Right atrium auricular region (tissue), 2 donors: ENCODE measurements at regions not wholly inside any gene's neighbourhood (a gene's known extent, or its start where the extent isn't known, plus 50 kb on each side); places are given as distances from the start of the nearest gene placed in this dataset.
"Not testable (repeated sequence)": the region's sequence is repeated elsewhere in the genome, so short reads cannot be mapped to it uniquely, and the experiment has no call there.

Experiments used
- DNase-seq: peaks from one replicate; pipeline ENCODE4 v3.0.0-alpha.2; 2019; ENCODE audit warnings: low spot score
- H3K27ac ChIP-seq, 2 donors: fragments of 200-600 bp; sonication (generic); 1 replicate in 1 of 2; 2 replicates in 1 of 2; pipeline ENCODE4 v1.5.1; 2016 to 2019
- H3K27me3 ChIP-seq, 2 donors: fragments of 200-600 bp; sonication (generic); one replicate each; pipeline versions ENCODE4 v1.5.1 to v1.6.0; 2017 to 2019
- H3K36me3 ChIP-seq: fragments of 200-600 bp; sonication (generic); one replicate; pipeline ENCODE4 v1.5.1; 2016
- H3K4me1 ChIP-seq, 2 donors: fragments of 200-600 bp; sonication (generic); one replicate each; pipeline versions ENCODE4 v1.5.1 to v1.6.0; 2017 to 2019
- H3K4me3 ChIP-seq, 2 donors: fragments of 200-600 bp; sonication (generic); 1 replicate in 1 of 2; 2 replicates in 1 of 2; pipeline ENCODE4 v1.5.1; 2017 to 2019; ENCODE audit warnings: mild to moderate bottlenecking in 1 of 2, moderate library complexity in 1 of 2
- H3K9me3 ChIP-seq, 2 donors: fragments of 200-600 bp; sonication (generic); one replicate each; pipeline ENCODE4 v1.5.1; 2019
- TF ChIP-seq, protein P1 (sequence below), 2 donors: fragments of 200-600 bp; sonication (generic); IDR thresholded peaks; one replicate each; pipeline ENCODE4 v1.5.1; 2019; ENCODE audit warnings: antibody characterized with exemption in 2 of 2

DNA sequence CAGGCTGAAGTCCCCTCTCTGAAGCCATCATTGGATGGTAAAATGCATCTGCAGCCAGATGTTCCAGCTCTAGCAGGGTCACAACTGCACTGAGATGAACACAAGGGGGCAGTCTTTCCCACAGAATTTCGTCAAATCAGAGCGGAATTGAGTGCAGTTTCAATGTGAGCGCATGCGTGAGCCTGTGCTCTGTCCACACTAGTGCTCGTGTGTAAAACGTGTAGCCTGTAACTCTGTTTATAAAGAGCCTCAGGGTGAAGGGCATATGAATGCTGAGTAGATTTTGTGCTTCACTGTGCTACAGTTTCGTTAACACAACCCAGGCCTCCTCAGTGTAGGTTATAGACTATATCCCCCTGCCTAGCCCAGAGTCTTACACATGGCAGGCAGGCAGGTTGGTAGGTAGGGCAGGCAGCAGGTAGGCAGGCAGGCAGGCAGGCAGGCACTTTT lies 92.7 kb upstream of the GOLGA6L4 start:
- no peaks in the 10 kb centered on the region for H3K4me1 ChIP-seq
- H3K27me3 ChIP-seq, result no peaks in the 10 kb centered on the region
- TF ChIP-seq, protein P1, sequence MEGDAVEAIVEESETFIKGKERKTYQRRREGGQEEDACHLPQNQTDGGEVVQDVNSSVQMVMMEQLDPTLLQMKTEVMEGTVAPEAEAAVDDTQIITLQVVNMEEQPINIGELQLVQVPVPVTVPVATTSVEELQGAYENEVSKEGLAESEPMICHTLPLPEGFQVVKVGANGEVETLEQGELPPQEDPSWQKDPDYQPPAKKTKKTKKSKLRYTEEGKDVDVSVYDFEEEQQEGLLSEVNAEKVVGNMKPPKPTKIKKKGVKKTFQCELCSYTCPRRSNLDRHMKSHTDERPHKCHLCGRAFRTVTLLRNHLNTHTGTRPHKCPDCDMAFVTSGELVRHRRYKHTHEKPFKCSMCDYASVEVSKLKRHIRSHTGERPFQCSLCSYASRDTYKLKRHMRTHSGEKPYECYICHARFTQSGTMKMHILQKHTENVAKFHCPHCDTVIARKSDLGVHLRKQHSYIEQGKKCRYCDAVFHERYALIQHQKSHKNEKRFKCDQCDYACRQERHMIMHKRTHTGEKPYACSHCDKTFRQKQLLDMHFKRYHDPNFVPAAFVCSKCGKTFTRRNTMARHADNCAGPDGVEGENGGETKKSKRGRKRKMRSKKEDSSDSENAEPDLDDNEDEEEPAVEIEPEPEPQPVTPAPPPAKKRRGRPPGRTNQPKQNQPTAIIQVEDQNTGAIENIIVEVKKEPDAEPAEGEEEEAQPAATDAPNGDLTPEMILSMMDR (IDR thresholded peaks at IDR 0.05), result peak; percentile 75 to 86
- H3K36me3 ChIP-seq, result no peaks in the 10 kb centered on the region
- no peak overlapping the region for H3K27ac ChIP-seq
- no peaks in the 10 kb centered on the region for H3K9me3 ChIP-seq
- H3K4me3 ChIP-seq, result no peak overlapping the region
- peak; percentile 81 for DNase-seq

DNA sequence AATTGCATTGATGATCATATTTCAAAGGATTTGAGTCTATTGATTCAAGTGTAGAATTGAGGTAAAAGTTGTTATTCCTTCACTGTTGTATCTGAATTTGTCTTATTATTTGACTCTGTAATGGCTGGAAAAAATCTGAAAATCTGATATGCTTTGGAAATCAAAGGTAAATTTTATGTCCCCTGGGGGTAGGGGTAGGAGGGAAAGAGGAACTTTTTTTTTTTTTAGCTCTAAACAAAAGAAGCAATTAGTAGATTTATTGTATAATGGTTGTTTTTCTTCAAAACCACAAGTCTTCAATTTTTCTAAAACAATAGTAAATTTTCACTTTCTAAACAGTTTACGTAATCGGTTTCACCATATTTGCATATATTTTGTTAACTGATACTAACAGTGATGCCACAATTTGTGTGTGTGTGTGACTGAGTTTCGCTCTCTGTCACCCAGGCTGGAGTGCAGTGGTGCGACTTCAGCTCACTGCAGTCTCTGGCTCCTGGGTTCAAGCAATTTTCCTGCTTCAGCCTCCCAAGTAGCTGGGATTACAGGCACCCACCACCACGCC lies 91.7 kb upstream of the GOLGA6L4 start:
- H3K4me3 ChIP-seq, result no peak overlapping the region
- H3K4me1 ChIP-seq, result no peaks in the 10 kb centered on the region
- no peak overlapping the region for H3K27ac ChIP-seq
- no peaks in the 10 kb centered on the region for H3K36me3 ChIP-seq
- TF ChIP-seq, protein P1 (IDR thresholded peaks at IDR 0.05), result no peak
- no peaks in the 10 kb centered on the region for H3K9me3 ChIP-seq
- no peak for DNase-seq
- H3K27me3 ChIP-seq, result no peaks in the 10 kb centered on the region

DNA sequence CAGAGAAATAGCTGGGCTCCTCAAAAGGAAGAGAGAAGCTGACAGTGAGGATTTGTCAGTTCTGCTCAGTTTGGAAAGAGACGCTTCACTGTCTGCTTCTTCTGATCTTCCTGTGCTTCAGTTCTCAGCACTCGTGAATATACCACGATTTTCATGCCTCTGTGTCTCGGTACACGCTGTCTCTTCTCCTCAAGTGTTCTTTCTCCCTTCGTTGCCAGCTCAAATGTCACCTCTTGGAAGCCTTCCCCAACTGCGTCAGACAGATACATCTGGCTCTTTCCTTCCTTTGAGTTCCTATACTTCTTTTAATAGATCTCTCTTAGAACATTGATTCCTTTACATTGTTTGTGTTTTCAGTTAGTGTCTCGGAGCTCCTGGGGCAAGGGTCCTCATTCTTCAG lies 90.6 kb upstream of the GOLGA6L4 start:
- not testable (repeated sequence) for H3K27me3 ChIP-seq, H3K27ac ChIP-seq, H3K4me3 ChIP-seq, H3K36me3 ChIP-seq, H3K9me3 ChIP-seq, H3K4me1 ChIP-seq, DNase-seq

DNA sequence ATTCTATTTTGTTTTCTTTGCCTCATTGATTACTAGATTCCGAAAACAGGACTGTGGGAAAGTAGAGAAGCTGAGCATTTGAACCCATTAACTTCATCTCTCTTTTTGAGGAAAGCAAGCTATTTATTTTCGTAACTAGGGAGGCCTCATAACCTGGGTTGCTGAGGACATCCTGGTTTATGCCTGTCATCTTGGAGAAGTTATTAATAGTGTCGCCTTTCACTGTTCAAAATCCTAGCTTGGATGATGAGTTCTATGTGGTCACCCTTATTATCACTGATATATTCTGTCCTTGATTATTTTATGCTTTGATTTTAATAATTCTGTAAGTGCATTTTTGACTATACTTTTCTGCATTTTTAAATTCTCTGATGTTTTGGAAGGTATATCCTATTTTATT lies 89.3 kb upstream of the GOLGA6L4 start:
- H3K4me3 ChIP-seq, H3K9me3 ChIP-seq, H3K36me3 ChIP-seq, H3K27me3 ChIP-seq, DNase-seq, H3K4me1 ChIP-seq, H3K27ac ChIP-seq: not testable (repeated sequence)

DNA sequence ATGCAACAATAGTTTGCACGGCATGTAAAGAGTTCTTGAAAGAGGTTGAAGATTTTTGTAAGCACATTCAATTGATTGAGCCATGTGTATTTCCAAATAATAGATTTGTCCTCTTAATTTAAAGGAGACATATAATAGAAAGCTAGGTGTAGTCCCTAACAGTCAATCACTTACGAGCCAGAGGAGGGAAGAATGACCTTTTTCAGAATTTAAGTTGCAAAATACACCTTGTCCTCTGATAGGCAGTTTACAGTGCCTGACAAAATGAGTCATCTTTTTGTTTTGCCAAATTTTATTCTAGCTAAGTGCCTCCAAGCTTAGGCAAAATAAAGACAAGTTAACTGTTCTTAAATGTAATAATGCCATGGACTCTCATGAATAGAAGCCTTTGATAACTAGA lies 88.3 kb upstream of the GOLGA6L4 start:
- H3K27ac ChIP-seq, H3K27me3 ChIP-seq, H3K36me3 ChIP-seq, H3K4me3 ChIP-seq, H3K9me3 ChIP-seq, H3K4me1 ChIP-seq, DNase-seq: not testable (repeated sequence)

DNA sequence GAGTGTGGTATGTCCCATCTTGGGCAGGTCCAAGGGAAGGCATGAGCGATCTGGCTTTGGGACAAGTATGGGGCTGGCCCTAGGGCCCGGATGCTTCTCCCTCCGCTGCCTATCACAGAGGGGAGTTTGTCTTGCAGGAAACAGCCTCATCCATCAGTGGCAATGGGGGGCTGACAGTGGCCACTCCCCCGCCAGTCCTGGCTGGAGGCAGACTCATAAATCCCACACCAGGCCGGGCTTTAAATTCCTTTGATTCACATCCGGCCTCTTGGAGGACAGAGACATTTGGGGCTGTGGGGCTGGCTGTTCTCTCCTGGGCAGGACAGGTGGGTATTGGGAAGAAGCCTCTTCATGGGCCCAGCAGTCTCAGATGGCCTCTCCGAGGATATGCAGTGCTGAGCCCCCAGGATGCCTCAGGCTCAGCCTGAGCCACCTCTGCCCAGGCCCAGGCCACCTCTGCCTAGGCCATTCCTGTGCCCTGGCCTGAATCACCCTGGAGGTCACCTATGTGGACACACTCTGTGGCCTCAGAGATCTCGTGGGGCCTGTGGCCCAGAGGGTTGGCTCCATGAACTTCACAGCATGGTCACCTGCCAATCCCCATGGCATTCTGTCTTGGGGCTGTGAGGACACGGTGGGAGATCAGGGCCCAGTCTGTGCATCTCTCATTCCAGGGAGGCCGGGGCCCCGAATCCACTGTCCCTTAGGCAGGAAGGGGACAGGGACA lies 84.2 kb upstream of the GOLGA6L4 start:
- TF ChIP-seq, protein P1 (IDR thresholded peaks at IDR 0.05), result no peak
- H3K4me1 ChIP-seq, result no peaks in the 10 kb centered on the region
- no peak for DNase-seq

DNA sequence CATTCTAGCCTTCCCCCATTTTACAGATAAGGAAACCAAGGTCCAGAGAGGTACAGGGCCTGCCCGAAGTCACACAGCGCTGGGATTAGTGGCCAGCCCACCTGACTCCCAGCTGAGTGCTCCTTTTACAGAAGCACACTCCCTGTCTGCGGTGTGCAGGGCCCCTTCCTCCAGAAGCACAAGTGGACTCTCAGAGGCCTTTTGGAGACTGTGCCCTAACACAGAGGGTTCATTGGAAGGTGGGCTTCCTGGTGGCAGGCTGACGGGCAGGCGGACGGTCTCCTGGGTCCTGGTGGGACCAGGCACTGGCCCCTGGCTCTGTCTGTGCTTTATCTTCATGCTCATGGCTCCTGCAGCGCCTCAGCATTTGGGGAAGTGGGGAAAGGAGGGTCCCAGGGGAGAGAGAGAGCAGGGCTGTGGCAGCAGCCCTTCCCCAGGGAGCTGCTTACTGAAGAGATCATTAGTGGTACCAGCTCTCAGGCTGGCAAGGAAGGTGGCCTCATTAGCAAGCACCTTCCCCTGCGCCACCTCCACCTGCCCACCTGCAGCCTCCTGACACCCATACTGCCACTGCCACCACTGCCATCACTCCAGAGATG lies 83.1 kb upstream of the GOLGA6L4 start:
- not testable (repeated sequence) for H3K4me3 ChIP-seq, H3K27ac ChIP-seq, H3K36me3 ChIP-seq, H3K9me3 ChIP-seq, H3K27me3 ChIP-seq, DNase-seq, H3K4me1 ChIP-seq

More for the DNA sequence above, 84.2 kb upstream of the GOLGA6L4 start:
- Histone ChIP-seq H3K4me3 (no peak overlapping the region), H3K36me3 (no peaks in the 10 kb centered on the region), H3K27ac (no peak overlapping the region), H3K27me3 (no peaks in the 10 kb centered on the region), H3K9me3 (no peaks in the 10 kb centered on the region)

DNA sequence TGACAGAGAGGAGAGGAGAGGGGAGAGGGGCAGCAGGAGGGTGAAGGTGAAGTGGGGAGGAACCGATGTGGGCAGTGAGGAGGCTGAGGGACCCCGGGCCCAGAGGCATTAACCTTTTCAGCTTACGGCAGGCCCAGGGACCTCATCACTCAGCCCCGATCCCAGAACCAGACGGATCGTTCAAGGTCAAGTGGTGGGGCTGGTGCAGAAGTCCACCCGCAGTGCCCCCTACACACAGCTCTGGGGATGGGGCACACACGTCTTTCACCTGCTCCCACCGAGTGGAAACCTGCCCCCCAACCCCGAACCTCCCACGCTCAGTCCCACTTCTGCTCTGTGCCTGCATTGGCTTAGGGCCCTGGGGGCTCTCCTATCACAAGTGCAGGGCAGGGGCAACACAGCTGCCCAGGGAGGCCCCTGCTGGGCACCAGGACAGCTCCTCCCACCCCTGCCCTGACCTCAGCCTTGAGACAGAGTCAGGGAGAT lies 81.9 kb upstream of the GOLGA6L4 start:
- not testable (repeated sequence) for H3K4me3 ChIP-seq, DNase-seq, H3K9me3 ChIP-seq, H3K4me1 ChIP-seq, H3K36me3 ChIP-seq, H3K27ac ChIP-seq, H3K27me3 ChIP-seq

DNA sequence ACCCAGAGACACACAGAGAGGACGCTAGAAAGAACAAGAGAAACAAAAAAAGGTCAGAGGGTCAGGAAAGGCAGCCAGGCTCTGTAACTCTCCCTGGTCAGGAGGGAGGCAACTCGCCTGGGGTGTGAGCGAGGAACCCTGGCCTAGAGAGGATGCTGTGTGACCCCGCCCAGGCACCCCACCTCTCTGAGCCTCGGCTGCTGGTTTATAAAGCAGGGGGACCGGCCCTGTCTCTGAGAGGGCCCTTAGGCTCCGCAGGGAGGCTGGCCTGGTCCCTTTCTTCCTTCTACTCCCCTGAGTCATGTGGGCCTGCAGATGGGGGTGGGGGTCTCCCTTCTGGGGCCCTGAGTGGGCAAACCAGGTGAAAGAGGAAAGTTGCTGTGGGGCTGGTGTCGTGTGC lies 81.3 kb upstream of the GOLGA6L4 start:
- not testable (repeated sequence) for H3K27me3 ChIP-seq, H3K36me3 ChIP-seq, H3K27ac ChIP-seq, H3K4me1 ChIP-seq, DNase-seq, H3K9me3 ChIP-seq, H3K4me3 ChIP-seq

DNA sequence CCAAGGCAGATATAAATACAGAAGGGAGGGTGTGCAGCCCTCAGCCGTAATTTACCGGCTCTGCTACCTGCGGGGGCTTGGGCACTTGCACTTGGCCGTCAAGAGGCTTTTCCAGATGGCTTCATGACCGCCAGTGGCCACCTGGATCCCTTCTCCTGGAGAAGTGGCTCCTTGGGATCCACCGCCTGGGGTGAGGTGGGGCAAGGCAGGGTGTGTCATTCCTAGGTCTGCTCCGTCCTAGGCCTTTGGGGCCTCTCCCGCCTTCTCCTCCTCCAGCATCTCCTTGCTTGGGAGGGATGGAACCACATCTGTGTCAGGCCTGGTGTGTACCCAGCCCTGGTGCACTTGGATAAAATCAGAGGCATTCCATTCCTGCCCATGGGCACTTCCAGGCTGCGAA lies 80.8 kb upstream of the GOLGA6L4 start:
- H3K4me1 ChIP-seq, H3K4me3 ChIP-seq, H3K9me3 ChIP-seq, H3K27me3 ChIP-seq, H3K27ac ChIP-seq, DNase-seq, H3K36me3 ChIP-seq: not testable (repeated sequence)

DNA sequence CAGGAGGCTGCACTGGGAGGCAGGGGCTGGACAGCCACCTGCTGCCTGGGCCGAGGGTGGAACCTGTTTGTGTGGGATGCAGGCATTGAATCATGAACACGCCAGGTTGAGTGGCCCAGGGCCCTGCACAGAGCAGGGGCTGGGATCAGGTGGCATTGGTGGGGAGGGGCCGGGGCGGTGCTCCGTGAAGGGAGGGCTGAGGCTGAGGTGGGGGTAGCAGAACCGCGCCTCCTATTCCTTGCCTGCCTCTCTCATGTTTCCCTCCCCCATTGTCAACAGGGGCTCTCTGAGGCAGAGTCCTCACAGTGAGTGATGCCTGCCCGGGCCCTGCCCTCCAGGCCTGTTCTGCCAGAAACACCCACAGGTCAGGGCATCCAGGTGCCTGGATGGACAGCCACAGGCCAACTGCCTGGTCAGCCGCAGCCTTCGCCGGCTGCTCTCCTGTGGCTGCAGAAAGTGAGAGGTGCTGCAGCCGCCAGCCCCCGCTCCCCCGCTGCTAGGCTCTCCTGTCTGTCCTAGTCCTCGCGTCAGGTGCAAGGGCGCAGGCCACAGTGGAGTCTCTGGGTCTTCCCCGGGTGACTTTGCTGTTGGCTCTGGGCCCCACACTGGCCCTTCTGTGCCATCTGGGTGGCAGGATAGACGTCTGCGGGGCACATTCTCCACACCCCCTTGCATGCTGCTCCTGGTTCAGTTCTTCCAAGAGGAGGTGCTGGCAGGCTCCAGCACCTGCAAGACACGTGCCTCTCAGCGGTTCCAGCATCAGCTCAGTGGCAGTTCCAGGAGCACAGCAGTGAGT lies 79.6 kb upstream of the GOLGA6L4 start:
- DNase-seq, H3K9me3 ChIP-seq: not testable (repeated sequence)

More for the DNA sequence above, 79.6 kb upstream of the GOLGA6L4 start:
- H3K27ac ChIP-seq, H3K4me1 ChIP-seq, H3K36me3 ChIP-seq, H3K27me3 ChIP-seq, H3K4me3 ChIP-seq: not testable (repeated sequence)
